ENCODE measurements at regions not wholly inside any gene's neighbourhood (a gene's known extent, or its start where the extent isn't known, plus 50 kb on each side); places are given as distances from the start of the nearest gene placed in this dataset.

DNA sequence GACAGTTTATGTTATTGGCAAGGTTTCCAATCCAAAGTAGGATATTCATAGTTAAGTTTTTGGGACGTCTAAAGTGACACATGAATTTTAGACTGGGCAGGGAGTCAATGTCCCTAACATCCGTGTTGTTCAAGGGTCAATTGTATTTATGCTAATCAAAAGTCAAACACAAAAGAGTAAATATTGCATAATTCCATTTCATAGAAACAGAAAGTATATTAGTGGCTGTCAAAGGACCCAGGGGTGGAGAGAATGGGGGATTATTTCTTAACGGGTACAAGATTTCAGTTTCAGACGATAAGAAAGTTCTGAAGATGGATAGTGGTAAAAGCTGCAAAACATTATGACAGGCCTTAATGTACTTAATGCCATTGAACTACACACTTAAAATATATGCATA is 971.8 kb upstream of the AGA start (continued):
- TF ChIP-seq, protein P1, sequence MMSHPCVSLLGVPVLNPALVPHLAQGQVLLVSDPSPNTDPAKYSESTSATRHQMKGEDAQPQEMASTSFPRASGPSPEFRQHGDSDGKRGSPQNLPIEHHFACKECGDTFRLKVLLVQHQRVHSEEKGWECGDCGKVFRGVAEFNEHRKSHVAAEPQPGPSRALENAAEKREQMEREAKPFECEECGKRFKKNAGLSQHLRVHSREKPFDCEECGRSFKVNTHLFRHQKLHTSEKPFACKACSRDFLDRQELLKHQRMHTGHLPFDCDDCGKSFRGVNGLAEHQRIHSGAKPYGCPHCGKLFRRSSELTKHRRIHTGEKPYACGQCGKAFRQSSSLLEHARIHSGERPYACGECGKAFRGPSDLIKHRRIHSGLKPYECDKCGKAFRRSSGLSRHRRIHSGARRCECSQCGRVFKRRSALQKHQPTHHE (CRISPR knock-in tag; IDR thresholded peaks at IDR 0.05; ENCODE audit: borderline replicate concordance), result no peak
- TF ChIP-seq TARDBP (CRISPR knock-in tag; IDR thresholded peaks at IDR 0.05) (no peak), LCORL (IDR thresholded peaks at IDR 0.05) (no peak; the same call in 1 of the 2 replicates), LCORL (CRISPR knock-in tag; IDR thresholded peaks at IDR 0.05) (0 out of 2 replicates have a peak, but pooled peaks have one; percentile 24), BCL6 (CRISPR knock-in tag; IDR thresholded peaks at IDR 0.05) (peak; percentile 75), TEAD3 (CRISPR knock-in tag; optimal IDR thresholded peaks at IDR 0.05; ENCODE audit: borderline replicate concordance) (no peak), RARG (CRISPR knock-in tag; IDR thresholded peaks at IDR 0.05; ENCODE audit: low read depth) (no peak), HOXA7 (CRISPR knock-in tag; IDR thresholded peaks at IDR 0.05) (no peak), FOXA3 (CRISPR knock-in tag; IDR thresholded peaks at IDR 0.05) (peak; percentile 38; the same call in 1 of the 2 replicates), RBM22 (optimal IDR thresholded peaks at IDR 0.05; ENCODE audit: low read length) (no peak), ETV5 (CRISPR knock-in tag; IDR thresholded peaks at IDR 0.05; ENCODE audit: borderline replicate concordance) (no peak), MIXL1 (CRISPR knock-in tag; IDR thresholded peaks at IDR 0.05) (peak; percentile 69), HMG20A (CRISPR knock-in tag; IDR thresholded peaks at IDR 0.05; ENCODE audit: borderline replicate concordance) (peak; percentile 43; the same call in 1 of the 2 replicates), CEBPG (CRISPR knock-in tag; IDR thresholded peaks at IDR 0.05) (peak; percentile 78), FOXP1 (IDR thresholded peaks at IDR 0.05) (no peak), FOXP1 (CRISPR knock-in tag; IDR thresholded peaks at IDR 0.05) (peak; percentile 49; the same call in 1 of the 2 replicates), SOX6 (IDR thresholded peaks at IDR 0.05) (no peak), SOX6 (CRISPR knock-in tag; IDR thresholded peaks at IDR 0.05) (peak; percentile 82)
- TF ChIP-seq, protein P2, sequence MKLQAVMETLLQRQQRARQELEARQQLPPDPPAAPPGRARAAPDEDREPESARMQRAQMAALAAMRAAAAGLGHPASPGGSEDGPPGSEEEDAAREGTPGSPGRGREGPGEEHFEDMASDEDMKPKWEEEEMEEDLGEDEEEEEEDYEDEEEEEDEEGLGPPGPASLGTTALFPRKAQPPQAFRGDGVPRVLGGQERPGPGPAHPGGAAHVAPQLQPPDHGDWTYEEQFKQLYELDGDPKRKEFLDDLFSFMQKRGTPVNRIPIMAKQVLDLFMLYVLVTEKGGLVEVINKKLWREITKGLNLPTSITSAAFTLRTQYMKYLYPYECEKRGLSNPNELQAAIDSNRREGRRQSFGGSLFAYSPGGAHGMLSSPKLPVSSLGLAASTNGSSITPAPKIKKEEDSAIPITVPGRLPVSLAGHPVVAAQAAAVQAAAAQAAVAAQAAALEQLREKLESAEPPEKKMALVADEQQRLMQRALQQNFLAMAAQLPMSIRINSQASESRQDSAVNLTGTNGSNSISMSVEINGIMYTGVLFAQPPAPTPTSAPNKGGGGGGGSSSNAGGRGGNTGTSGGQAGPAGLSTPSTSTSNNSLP (IDR thresholded peaks at IDR 0.05; ENCODE audit: low read depth, low read length), result peak; percentile 44; the same call in 1 of the 2 replicates
- TF ChIP-seq, protein P3, sequence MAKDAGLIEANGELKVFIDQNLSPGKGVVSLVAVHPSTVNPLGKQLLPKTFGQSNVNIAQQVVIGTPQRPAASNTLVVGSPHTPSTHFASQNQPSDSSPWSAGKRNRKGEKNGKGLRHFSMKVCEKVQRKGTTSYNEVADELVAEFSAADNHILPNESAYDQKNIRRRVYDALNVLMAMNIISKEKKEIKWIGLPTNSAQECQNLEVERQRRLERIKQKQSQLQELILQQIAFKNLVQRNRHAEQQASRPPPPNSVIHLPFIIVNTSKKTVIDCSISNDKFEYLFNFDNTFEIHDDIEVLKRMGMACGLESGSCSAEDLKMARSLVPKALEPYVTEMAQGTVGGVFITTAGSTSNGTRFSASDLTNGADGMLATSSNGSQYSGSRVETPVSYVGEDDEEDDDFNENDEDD (CRISPR knock-in tag; IDR thresholded peaks at IDR 0.05; ENCODE audit: borderline replicate concordance), result no peak
- TF ChIP-seq, protein P4, sequence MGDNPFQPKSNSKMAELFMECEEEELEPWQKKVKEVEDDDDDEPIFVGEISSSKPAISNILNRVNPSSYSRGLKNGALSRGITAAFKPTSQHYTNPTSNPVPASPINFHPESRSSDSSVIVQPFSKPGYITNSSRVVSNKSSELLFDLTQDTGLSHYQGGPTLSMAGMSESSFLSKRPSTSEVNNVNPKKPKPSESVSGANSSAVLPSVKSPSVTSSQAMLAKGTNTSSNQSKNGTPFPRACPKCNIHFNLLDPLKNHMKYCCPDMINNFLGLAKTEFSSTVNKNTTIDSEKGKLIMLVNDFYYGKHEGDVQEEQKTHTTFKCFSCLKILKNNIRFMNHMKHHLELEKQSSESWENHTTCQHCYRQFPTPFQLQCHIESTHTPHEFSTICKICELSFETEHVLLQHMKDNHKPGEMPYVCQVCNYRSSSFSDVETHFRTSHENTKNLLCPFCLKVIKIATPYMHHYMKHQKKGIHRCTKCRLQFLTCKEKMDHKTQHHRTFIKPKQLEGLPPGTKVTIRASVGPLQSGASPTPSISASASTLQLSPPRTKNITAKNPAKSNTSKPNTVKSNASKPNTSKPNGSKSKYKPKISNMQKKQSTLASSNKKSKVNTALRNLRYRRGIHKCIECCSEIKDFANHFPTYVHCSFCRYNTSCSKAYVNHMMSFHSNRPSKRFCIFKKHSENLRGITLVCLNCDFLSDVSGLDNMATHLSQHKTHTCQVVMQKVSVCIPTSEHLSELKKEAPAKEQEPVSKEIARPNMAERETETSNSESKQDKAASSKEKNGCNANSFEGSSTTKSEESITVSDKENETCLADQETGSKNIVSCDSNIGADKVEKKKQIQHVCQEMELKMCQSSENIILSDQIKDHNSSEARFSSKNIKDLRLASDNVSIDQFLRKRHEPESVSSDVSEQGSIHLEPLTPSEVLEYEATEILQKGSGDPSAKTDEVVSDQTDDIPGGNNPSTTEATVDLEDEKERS (CRISPR knock-in tag; IDR thresholded peaks at IDR 0.05), result no peak

Measured in HepG2 (cell line).